ENCODE measurements at regions not wholly inside any gene's neighbourhood (a gene's known extent, or its start where the extent isn't known, plus 50 kb on each side); places are given as distances from the start of the nearest gene placed in this dataset.

DNA sequence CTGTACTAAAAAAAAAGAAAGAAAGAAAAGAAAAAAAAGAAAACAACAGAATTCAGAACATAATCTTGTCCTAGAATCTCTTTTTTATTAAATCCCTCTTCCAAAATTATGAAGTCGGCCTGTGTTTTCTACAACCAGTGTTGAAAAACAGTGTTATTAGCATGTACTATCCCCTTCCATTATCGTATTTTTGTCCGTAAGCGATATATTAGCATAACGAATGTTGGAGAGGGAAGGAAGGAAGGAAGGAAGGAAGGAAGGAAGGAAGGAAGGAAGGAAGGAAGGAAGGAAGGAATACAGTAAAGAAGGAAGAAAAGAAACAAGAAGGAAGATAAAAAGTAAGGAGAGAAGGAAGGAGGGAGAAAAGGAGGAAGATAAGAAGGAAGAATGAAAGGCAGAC is 393.0 kb upstream of the TSHZ3 start:
- TF ChIP-seq POLR2A (IDR thresholded peaks at IDR 0.05) (no peak), POLR2AphosphoS5 (IDR thresholded peaks at IDR 0.05) (no peak), EP300 (IDR thresholded peaks at IDR 0.05) (no peak)
- TF ChIP-seq, protein P1, sequence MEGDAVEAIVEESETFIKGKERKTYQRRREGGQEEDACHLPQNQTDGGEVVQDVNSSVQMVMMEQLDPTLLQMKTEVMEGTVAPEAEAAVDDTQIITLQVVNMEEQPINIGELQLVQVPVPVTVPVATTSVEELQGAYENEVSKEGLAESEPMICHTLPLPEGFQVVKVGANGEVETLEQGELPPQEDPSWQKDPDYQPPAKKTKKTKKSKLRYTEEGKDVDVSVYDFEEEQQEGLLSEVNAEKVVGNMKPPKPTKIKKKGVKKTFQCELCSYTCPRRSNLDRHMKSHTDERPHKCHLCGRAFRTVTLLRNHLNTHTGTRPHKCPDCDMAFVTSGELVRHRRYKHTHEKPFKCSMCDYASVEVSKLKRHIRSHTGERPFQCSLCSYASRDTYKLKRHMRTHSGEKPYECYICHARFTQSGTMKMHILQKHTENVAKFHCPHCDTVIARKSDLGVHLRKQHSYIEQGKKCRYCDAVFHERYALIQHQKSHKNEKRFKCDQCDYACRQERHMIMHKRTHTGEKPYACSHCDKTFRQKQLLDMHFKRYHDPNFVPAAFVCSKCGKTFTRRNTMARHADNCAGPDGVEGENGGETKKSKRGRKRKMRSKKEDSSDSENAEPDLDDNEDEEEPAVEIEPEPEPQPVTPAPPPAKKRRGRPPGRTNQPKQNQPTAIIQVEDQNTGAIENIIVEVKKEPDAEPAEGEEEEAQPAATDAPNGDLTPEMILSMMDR (IDR thresholded peaks at IDR 0.05) = no peak

All from upper lobe of left lung (tissue), 4 donors.